22Rv1 (cell line): ENCODE measurements at regions not wholly inside any gene's neighbourhood (a gene's known extent, or its start where the extent isn't known, plus 50 kb on each side); places are given as distances from the start of the nearest gene placed in this dataset.
"Not testable (repeated sequence)": the region's sequence is repeated elsewhere in the genome, so short reads cannot be mapped to it uniquely, and the experiment has no call there.

Experiments used
- H3K27ac ChIP-seq: fragments of 450-650 bp; 2 replicates; pipeline ENCODE4 v1.5.1; 2017
- ZFX ChIP-seq: fragments of 450-650 bp; IDR thresholded peaks from 2 replicates; pipeline ENCODE4 v1.6.1; 2017; ENCODE audit warnings: antibody characterized with exemption, borderline replicate concordance
- TF ChIP-seq, protein P1 (sequence below): fragments of 450-650 bp; IDR thresholded peaks from 2 replicates; pipeline ENCODE4 v1.5.1; 2017; ENCODE audit warnings: mild to moderate bottlenecking

DNA sequence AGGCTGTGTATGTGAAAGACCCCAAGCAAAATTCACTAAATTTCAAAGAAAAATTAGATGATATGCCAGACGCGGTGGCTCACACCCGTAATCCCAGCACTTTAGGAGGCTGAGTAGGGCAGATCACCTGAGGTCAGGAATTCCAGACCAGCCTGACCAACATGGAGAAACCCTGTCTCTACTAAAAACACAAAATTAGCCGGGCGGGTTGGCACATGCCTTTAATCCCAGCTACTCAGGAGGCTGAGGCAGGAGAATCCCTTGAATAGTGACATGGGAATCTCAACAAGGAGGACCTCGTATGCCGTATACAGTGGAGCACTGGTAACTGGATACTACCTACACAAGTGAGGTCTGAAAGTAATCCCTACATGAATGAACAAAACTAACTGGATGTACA is 92.7 kb upstream of the JARID2 start:
- H3K27ac ChIP-seq, result no peak overlapping the region
- TF ChIP-seq, protein P1, sequence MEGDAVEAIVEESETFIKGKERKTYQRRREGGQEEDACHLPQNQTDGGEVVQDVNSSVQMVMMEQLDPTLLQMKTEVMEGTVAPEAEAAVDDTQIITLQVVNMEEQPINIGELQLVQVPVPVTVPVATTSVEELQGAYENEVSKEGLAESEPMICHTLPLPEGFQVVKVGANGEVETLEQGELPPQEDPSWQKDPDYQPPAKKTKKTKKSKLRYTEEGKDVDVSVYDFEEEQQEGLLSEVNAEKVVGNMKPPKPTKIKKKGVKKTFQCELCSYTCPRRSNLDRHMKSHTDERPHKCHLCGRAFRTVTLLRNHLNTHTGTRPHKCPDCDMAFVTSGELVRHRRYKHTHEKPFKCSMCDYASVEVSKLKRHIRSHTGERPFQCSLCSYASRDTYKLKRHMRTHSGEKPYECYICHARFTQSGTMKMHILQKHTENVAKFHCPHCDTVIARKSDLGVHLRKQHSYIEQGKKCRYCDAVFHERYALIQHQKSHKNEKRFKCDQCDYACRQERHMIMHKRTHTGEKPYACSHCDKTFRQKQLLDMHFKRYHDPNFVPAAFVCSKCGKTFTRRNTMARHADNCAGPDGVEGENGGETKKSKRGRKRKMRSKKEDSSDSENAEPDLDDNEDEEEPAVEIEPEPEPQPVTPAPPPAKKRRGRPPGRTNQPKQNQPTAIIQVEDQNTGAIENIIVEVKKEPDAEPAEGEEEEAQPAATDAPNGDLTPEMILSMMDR, result no peak
- no peak for TF ChIP-seq ZFX

DNA sequence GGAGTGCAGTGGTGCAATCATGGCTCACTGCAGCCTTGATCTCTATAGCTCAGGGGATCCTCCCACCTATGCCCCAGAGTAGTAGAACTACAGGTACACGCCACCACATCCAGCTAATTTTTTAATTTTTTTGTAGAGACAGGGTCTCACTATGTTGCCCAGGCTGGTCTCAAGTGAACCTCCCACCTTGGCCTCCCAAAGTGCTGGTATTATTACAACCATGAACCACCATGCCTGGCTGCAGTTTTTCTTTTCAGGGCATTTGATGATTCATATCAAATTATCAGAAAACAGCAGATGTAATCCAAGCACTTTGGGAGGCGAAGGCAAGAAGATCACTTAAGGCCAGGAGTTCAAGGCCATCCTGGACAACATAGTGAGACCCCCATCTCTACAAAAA is 88.4 kb upstream of the JARID2 start:
- no peak overlapping the region for H3K27ac ChIP-seq
- TF ChIP-seq, protein P1, result no peak
- TF ChIP-seq ZFX, result no peak

DNA sequence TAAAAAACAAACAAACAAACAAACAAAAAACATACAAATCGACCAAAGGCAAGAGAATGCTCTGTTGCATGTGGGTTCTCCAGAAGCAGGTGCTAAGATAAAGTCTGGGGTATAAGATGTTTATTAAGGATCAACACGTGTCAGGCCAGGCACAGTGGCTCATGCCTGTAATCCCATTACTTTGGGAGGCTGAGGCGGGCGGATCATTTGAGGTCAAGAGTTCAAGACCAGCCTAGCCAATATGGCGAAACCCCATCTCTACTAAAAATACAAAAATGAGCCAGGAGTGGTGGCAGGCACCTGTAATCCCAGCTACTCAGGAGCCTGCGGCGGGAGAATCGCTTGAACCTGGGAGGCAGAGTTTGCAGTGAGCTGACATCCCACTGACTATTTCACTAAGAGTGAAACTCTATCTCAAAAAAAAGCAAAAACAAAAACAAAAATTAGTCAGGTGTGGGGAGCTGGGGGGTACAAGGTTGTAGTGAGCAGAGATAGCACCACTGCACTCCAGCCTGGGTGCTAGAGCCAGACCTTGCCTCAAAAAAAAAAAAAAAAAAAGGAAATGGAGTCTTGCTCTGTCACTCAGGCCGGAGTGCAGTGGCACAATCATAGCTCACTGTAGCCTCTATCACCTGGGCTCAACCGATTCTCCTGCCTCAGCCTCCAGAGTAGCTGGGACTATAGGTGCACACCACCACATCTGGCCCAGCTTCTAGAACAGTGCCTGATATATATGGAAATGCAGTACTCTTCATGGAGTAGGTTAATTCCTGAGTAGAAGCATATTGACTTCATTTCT is 86.8 kb upstream of the JARID2 start:
- no peak overlapping the region for H3K27ac ChIP-seq
- TF ChIP-seq, protein P1, result no peak
- no peak for TF ChIP-seq ZFX

DNA sequence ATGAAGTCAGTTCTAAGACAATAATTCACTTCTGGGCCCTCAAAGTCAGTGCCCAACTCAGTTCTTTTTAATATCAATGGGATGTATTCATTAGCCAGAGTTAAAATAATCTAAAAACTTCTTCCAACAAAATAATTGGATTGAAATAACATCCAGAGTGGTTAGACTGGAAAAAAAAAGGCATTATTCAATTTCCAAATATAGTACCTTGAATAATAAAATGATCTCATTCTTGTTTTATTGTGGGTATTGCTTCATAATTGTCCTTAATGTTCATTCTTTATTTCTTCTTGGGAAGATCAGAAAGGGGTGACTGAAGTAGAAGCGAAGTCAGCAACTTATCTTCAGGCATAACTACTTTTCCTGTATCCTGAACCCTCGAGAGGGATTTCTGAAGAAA is 85.1 kb upstream of the JARID2 start:
- TF ChIP-seq, protein P1, result no peak
- TF ChIP-seq ZFX, result no peak
- no peak overlapping the region for H3K27ac ChIP-seq

DNA sequence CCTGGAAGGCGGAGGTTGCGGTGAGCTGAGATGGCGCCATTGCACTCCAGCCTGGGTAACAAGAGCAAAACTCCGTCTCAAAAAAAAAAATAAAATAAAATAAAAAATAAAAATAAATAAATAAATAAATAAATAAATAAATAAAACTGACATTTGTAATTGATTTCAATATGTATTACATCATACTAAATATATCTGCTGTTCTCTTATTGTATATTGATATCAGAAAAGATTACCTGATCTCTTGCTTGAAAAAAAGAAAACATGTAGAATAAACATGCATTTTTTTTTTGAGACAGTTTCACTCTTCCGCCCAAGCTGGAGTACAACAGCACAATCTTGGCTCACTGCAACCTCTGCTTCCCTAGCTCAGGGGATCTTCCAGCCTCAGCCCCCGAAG is 81.0 kb upstream of the JARID2 start:
- H3K27ac ChIP-seq, result not testable (repeated sequence)

DNA sequence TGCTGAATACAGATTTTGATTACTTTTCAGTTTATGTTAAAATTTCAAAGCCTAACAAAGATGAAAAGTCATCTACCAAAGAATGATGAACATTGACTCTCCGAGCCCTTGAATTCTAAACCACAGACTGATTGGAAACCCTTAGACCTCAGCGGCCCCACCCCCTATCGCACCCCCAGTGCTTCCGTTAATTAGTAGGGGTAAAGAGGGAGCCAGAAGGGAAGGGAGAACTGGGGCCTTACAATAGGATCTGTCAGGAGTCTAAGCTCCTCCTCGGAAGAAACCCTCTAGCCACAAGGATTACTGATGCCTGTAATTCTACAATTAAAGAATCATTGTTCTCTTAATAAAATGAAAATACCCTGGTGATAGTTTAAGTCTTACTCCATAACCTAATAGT is 79.7 kb upstream of the JARID2 start:
- no peak for TF ChIP-seq ZFX
- TF ChIP-seq, protein P1, result no peak
- H3K27ac ChIP-seq, result no peak overlapping the region

DNA sequence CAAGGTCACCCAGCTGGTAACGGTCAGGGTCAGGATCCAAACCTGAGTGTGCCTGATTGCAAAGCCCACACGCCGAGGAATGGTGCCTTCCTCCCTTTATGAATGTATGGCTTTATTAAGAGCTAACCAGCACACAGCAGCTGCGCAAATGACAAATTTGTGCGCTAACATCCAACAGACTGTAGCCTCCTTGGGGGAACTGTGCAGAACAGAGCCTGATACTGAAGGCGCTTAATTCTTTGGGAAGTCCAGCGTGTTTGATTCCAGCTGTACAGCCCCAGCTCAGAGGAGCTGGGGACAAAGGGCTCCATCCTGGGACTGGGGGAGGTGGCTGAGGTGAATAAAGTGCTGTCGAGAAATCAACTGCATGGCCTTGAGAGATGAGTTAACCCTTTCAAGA is 75.7 kb upstream of the JARID2 start:
- H3K27ac ChIP-seq, result no peak overlapping the region
- no peak for TF ChIP-seq ZFX
- TF ChIP-seq, protein P1, result no peak

DNA sequence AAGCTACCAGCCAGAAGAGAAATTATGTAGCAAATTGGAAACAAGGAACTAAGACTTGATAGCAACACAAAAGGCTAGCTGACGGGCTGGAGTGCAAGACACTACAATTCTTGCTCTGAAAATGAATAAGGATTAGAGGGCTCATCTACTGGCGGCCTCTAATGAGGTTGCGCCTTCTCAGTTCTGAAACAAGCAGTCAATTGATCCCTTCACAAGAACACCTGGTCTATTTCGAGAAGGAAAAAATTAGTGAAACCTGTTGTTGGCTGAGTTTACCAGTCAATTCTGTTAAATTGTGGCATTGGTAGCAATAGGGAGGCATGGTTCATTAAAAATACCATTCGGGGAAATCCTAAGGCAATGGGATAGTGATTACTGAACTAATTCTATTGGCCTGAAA is 74.8 kb upstream of the JARID2 start:
- no peak for TF ChIP-seq ZFX
- no peak overlapping the region for H3K27ac ChIP-seq
